WTC11 (cell line): ENCODE measurements at regions not wholly inside any gene's neighbourhood (a gene's known extent, or its start where the extent isn't known, plus 50 kb on each side); places are given as distances from the start of the nearest gene placed in this dataset.

Experiments used
- MYBL2 ChIP-seq: sonication (generic); formaldehyde crosslinking; IDR thresholded peaks from 2 replicates; pipeline ENCODE4 v1.8.1; 2023; ENCODE audit warnings: mild to moderate bottlenecking, moderate library complexity, missing genetic modification reagents
- NR1H2 ChIP-seq: sonication (generic); formaldehyde crosslinking; IDR thresholded peaks from 2 replicates; pipeline ENCODE4 v1.9.0; 2021; ENCODE audit warnings: mild to moderate bottlenecking, moderate library complexity, missing genetic modification reagents
- TF ChIP-seq, protein P1 (sequence below): sonication (generic); formaldehyde crosslinking; IDR thresholded peaks from 2 replicates; pipeline ENCODE4 v1.8.1; 2023; ENCODE audit warnings: mild to moderate bottlenecking, missing genetic modification reagents, moderate library complexity
- TF ChIP-seq, protein P2 (sequence below): fragments of 200-600 bp; IDR thresholded peaks from 2 replicates; pipeline ENCODE4 v1.8.0; 2022; ENCODE audit warnings: antibody characterized with exemption

DNA sequence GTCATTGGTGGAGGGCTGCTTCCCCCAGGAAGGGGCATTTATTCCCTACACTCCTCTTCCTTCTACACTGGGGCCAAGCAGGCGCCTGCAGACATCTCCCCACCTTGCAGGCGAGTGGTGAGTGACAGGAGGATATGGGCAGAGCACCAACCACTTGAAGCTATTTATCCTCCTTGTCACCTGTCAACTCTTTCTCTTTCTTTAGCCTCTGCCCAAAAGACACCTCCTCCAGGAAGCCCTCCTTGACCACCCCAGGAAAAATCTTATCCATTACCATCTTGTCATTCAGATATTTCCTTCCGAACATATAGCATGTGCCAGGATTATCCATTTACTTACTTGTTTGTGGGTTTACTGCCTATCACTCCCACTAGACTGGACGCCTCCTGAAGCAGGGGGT, 362.4 kb downstream of the MN1 start:
- TF ChIP-seq NR1H2 (CRISPR knock-in tag): no peak
- TF ChIP-seq, protein P1, sequence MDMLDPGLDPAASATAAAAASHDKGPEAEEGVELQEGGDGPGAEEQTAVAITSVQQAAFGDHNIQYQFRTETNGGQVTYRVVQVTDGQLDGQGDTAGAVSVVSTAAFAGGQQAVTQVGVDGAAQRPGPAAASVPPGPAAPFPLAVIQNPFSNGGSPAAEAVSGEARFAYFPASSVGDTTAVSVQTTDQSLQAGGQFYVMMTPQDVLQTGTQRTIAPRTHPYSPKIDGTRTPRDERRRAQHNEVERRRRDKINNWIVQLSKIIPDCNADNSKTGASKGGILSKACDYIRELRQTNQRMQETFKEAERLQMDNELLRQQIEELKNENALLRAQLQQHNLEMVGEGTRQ (CRISPR knock-in tag): no peak
- TF ChIP-seq, protein P2, sequence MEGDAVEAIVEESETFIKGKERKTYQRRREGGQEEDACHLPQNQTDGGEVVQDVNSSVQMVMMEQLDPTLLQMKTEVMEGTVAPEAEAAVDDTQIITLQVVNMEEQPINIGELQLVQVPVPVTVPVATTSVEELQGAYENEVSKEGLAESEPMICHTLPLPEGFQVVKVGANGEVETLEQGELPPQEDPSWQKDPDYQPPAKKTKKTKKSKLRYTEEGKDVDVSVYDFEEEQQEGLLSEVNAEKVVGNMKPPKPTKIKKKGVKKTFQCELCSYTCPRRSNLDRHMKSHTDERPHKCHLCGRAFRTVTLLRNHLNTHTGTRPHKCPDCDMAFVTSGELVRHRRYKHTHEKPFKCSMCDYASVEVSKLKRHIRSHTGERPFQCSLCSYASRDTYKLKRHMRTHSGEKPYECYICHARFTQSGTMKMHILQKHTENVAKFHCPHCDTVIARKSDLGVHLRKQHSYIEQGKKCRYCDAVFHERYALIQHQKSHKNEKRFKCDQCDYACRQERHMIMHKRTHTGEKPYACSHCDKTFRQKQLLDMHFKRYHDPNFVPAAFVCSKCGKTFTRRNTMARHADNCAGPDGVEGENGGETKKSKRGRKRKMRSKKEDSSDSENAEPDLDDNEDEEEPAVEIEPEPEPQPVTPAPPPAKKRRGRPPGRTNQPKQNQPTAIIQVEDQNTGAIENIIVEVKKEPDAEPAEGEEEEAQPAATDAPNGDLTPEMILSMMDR: no peak
- no peak for TF ChIP-seq MYBL2 (CRISPR knock-in tag)
